ENCODE measurements at regions not wholly inside any gene's neighbourhood (a gene's known extent, or its start where the extent isn't known, plus 50 kb on each side); places are given as distances from the start of the nearest gene placed in this dataset.

DNA sequence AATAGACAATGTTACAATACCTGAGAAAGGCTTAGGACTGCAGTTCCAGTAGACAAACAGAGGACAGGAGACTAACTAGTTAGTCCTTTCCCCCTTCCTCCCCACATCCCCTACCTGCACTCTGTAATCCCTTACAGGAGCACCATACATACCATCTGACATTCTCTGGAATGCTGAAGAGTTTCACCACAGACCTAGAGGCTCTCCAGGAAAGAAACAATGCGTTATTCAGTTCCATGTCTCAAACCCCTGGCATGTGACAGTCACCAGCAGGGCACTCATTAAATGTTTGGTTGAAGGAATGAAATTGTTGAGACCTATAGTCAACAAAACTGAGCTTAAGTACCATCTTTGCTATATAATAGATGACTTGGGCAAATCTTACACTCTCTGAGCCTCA is 100.2 kb upstream of the USP38 start:
- H3K36me3 ChIP-seq = no peaks in the 10 kb centered on the region
- H3K9me3 ChIP-seq = no peaks in the 10 kb centered on the region
- no peaks in the 10 kb centered on the region for H3K27me3 ChIP-seq
- DNase-seq (ENCODE audit: extremely low spot score) = no peak
- TF ChIP-seq POLR2AphosphoS5 (IDR thresholded peaks at IDR 0.05) = no peak
- TF ChIP-seq, protein P1, sequence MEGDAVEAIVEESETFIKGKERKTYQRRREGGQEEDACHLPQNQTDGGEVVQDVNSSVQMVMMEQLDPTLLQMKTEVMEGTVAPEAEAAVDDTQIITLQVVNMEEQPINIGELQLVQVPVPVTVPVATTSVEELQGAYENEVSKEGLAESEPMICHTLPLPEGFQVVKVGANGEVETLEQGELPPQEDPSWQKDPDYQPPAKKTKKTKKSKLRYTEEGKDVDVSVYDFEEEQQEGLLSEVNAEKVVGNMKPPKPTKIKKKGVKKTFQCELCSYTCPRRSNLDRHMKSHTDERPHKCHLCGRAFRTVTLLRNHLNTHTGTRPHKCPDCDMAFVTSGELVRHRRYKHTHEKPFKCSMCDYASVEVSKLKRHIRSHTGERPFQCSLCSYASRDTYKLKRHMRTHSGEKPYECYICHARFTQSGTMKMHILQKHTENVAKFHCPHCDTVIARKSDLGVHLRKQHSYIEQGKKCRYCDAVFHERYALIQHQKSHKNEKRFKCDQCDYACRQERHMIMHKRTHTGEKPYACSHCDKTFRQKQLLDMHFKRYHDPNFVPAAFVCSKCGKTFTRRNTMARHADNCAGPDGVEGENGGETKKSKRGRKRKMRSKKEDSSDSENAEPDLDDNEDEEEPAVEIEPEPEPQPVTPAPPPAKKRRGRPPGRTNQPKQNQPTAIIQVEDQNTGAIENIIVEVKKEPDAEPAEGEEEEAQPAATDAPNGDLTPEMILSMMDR (IDR thresholded peaks at IDR 0.05) = no peak
- TF ChIP-seq EP300 (IDR thresholded peaks at IDR 0.05) = no peak
- no peak for TF ChIP-seq POLR2A (IDR thresholded peaks at IDR 0.05; ENCODE audit: low read depth)
- intact Hi-C loops (cut with DNase I) = loop anchor here (2.0 to 10.0 kb wide), 3 partner anchors 202 to 960 kb away; no protein-coding TSS in a partner anchor
- WGBS = 77% methylated on average over 1 of the region's 1 CpG
- H3K4me3 ChIP-seq = no peak overlapping the region
- H3K27ac ChIP-seq (replicated peaks in 1 of 4) = no peak overlapping the region
- H3K4me1 ChIP-seq = peaks cover 0 to 8% (median 0%) of the 10 kb centered on the region in 4 donors

GRCh38 chr4:143085224-143085623 is 99.5 kb upstream of the USP38 start:
- TF ChIP-seq POLR2AphosphoS5 (IDR thresholded peaks at IDR 0.05) = no peak
- TF ChIP-seq, protein P1 (IDR thresholded peaks at IDR 0.05) = peak; percentile 25 to 37 (median 31)
- no peaks in the 10 kb centered on the region for H3K9me3 ChIP-seq
- intact Hi-C loops (cut with DNase I) = loop anchor here (2.0 to 10.0 kb wide), 3 partner anchors 202 to 960 kb away; no protein-coding TSS in a partner anchor
- 6% methylated on average over 2 of the region's 2 CpGs for WGBS
- peaks cover 0 to 8% (median 0%) of the 10 kb centered on the region in 4 donors for H3K4me1 ChIP-seq
- no peak overlapping the region for H3K4me3 ChIP-seq
- no peaks in the 10 kb centered on the region for H3K36me3 ChIP-seq
- no peak overlapping the region for H3K27ac ChIP-seq (replicated peaks in 1 of 4)
- DNase-seq (ENCODE audit: extremely low spot score) = no peak
- H3K27me3 ChIP-seq = no peaks in the 10 kb centered on the region

DNA sequence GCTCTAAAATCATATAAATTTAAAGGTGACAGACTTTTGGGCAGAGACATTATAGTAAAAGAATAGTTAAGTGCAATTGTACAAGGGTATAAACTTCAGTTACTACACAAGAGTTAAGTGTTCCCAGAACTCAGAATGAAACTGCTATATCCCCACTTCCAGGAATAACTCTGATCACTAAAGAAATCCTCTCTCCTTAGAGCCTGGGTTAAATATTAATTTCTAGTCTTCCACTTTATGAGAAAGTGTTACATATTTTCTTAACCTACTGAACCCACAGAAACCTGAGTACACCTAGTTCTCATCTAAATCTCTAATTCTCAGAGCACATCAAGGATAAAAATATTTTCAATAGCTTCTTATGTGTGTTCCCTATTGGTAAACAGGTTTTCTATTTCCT is 99.1 kb upstream of the USP38 start:
- H3K36me3 ChIP-seq = no peaks in the 10 kb centered on the region
- H3K27me3 ChIP-seq = no peaks in the 10 kb centered on the region
- intact Hi-C loops (cut with DNase I) = loop anchor here (2.0 to 10.0 kb wide), 3 partner anchors 203 to 961 kb away; no protein-coding TSS in a partner anchor
- no peaks in the 10 kb centered on the region for H3K9me3 ChIP-seq
- H3K27ac ChIP-seq (replicated peaks in 1 of 4) = no peak overlapping the region
- TF ChIP-seq EP300 (IDR thresholded peaks at IDR 0.05) (no peak), POLR2A (IDR thresholded peaks at IDR 0.05; ENCODE audit: low read depth) (no peak), POLR2AphosphoS5 (IDR thresholded peaks at IDR 0.05) (no peak)
- TF ChIP-seq, protein P1 (IDR thresholded peaks at IDR 0.05) = no peak
- peaks cover 0 to 8% (median 0%) of the 10 kb centered on the region in 4 donors for H3K4me1 ChIP-seq
- H3K4me3 ChIP-seq = no peak overlapping the region
- DNase-seq (ENCODE audit: extremely low spot score) = no peak

- Histone ChIP-seq H3K27ac (replicated peaks in 1 of 4) (no peak overlapping the region), H3K27me3 (no peaks in the 10 kb centered on the region), H3K4me3 (no peak overlapping the region), H3K4me1 (peaks cover 0 to under 1% (median 0%) of the 10 kb centered on the region in 4 donors), H3K36me3 (no peaks in the 10 kb centered on the region), H3K9me3 (no peaks in the 10 kb centered on the region)
- no peak for DNase-seq (ENCODE audit: extremely low spot score)
- no peak for TF ChIP-seq EP300 (IDR thresholded peaks at IDR 0.05)
- TF ChIP-seq POLR2AphosphoS5 (IDR thresholded peaks at IDR 0.05) = no peak
- TF ChIP-seq, protein P1 (IDR thresholded peaks at IDR 0.05) = no peak
- TF ChIP-seq POLR2A (IDR thresholded peaks at IDR 0.05; ENCODE audit: low read depth) = no peak
- intact Hi-C loops (cut with DNase I) = loop anchor here (10.0 kb wide), 2 partner anchors 734 to 964 kb away; no protein-coding TSS in a partner anchor
Observed at GRCh38 chr4:143089291-143089690, 95.4 kb upstream of the USP38 start.

DNA sequence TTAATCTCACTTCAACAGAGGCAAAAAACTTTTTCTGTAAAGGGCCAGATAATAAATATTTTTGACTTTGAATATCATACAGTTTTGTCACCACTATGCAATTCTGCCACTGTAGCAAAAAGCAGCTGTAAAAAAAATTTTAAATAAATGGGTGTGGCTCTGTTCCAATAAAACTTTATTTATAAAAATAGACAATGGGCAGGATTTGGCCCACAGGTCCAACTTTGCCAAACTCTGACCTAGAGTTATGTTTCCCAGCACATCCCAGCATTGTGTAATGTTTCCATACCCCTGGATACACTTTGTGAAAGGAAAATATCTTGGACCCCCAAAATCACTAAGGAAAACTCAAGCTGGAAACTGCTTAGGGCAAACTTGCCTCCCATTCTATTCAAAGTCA is 94.9 kb upstream of the USP38 start:
- no peak overlapping the region for H3K27ac ChIP-seq (replicated peaks in 1 of 4)
- no peak overlapping the region for H3K4me3 ChIP-seq
- TF ChIP-seq EP300 (IDR thresholded peaks at IDR 0.05) = no peak
- TF ChIP-seq, protein P1 (IDR thresholded peaks at IDR 0.05) = no peak
- no peak for TF ChIP-seq POLR2AphosphoS5 (IDR thresholded peaks at IDR 0.05)
- no peak for TF ChIP-seq POLR2A (IDR thresholded peaks at IDR 0.05; ENCODE audit: low read depth)
- H3K9me3 ChIP-seq = no peaks in the 10 kb centered on the region
- no peaks in the 10 kb centered on the region for H3K27me3 ChIP-seq
- intact Hi-C loops (cut with DNase I) = loop anchor here (10.0 kb wide), 2 partner anchors 735 to 965 kb away; no protein-coding TSS in a partner anchor
- no peak for DNase-seq (ENCODE audit: extremely low spot score)
- no peaks in the 10 kb centered on the region for H3K4me1 ChIP-seq
- H3K36me3 ChIP-seq = no peaks in the 10 kb centered on the region
